Hepatocyte (in vitro differentiated cells): ENCODE measurements at regions not wholly inside any gene's neighbourhood (a gene's known extent, or its start where the extent isn't known, plus 50 kb on each side); places are given as distances from the start of the nearest gene placed in this dataset.

Experiments
- EZH2 ChIP-seq: fragments of 200-600 bp; sonication (generic); IDR thresholded peaks from 2 replicates; pipeline ENCODE4 v1.6.1; 2016; ENCODE audit warnings: antibody characterized with exemption, mild to moderate bottlenecking, borderline replicate concordance
- EZH2phosphoT487 ChIP-seq: fragments of 200-600 bp; sonication (generic); IDR thresholded peaks from one replicate; pipeline ENCODE4 v1.6.1; 2018; ENCODE audit warnings: antibody characterized with exemption, mild to moderate bottlenecking, low read depth, moderate library complexity; ENCODE audit not compliant: unreplicated experiment, severe bottlenecking
- TF ChIP-seq, protein P1 (sequence below): fragments of 200-600 bp; sonication (generic); IDR thresholded peaks from 2 replicates; pipeline ENCODE4 v1.5.1; 2016; ENCODE audit warnings: antibody characterized with exemption, mild to moderate bottlenecking; ENCODE audit not compliant: poor library complexity

- TF ChIP-seq, protein P1, sequence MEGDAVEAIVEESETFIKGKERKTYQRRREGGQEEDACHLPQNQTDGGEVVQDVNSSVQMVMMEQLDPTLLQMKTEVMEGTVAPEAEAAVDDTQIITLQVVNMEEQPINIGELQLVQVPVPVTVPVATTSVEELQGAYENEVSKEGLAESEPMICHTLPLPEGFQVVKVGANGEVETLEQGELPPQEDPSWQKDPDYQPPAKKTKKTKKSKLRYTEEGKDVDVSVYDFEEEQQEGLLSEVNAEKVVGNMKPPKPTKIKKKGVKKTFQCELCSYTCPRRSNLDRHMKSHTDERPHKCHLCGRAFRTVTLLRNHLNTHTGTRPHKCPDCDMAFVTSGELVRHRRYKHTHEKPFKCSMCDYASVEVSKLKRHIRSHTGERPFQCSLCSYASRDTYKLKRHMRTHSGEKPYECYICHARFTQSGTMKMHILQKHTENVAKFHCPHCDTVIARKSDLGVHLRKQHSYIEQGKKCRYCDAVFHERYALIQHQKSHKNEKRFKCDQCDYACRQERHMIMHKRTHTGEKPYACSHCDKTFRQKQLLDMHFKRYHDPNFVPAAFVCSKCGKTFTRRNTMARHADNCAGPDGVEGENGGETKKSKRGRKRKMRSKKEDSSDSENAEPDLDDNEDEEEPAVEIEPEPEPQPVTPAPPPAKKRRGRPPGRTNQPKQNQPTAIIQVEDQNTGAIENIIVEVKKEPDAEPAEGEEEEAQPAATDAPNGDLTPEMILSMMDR: no peak
- no peak for TF ChIP-seq EZH2
- TF ChIP-seq EZH2phosphoT487: no peak
These were observed 394.1 kb downstream of the MN1 start for GRCh38 chr22:27407369-27407985.
